RCC 7860 (cell line): ENCODE measurements at regions not wholly inside any gene's neighbourhood (a gene's known extent, or its start where the extent isn't known, plus 50 kb on each side); places are given as distances from the start of the nearest gene placed in this dataset.

Source experiments
- DNase-seq: peaks from one replicate; pipeline ENCODE4 v3.0.0-alpha.2; 2015; ENCODE audit warnings: low spot score
- FAIRE-seq: peaks from 2 replicates; lab custom pipeline; 2012; peaks lifted over from hg19 to GRCh38; lab: Jason Lieb, UNC

DNA sequence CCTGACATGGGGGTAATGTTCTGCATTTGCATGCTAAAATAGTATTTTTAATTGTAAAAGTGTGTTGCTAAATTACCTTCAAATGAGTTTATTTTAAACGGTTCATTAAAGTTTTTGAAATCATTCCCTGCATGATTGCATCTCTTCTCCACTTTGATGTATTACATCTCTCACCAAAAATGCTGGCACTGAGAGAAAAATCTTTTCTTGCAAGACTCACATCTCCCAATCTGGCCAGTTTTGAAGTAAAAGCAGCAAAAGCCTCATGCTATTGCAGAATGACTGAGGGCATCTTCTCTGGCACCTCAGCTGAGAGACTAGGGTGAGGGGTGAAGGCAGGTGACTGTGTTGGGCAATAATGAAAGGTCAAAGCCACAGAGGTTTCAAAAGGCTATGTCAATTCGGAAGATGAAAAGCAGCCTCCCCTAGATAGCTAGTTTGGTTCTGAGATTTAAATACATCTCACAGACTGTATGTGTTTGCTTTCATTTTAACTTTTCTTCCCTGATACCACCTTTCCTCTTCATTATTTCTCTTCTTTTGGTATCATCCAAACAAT lies 292.2 kb upstream of the RAG2 start:
- DNase-seq: no peak
- no peak for FAIRE-seq

DNA sequence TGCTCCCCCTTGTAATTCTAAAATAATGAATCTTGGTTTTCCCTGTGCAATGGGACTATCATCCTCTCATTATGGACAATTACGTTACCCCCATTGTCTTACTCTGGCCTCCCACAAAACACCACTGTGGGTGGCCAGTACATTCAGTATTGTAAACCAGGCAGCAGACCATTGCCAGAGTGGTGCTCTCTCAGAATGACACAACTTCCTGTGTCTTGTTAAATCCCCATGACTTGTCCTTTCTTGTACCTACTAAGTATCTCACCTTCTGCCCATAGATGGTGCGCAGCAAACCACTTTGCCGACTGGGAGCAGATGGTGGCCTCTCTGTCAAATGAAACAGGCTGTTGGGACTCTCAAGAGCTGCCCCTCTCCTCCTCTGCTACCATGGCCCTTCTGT lies 287.1 kb upstream of the RAG2 start:
- FAIRE-seq: no peak
- DNase-seq: no peak

DNA sequence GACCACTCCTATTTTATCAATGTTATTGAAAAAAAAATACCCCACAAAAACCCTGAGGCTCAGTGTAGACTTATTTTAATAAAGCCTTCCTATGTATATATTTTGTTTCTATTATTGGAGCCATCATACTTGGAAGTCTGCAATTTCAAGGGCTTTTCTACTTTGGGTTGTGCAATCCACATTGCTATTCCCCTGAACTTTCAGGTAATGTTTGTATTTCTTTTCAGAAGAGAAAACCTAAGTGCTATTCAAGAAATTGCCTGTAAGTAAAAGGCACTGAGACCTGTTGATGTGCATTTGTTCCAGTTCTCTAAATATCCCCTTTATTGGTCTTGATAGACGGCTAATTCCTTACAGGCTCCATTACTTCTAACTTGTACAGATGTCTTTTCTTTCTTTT lies 280.7 kb upstream of the RAG2 start:
- DNase-seq (no peak), FAIRE-seq (no peak)

DNA sequence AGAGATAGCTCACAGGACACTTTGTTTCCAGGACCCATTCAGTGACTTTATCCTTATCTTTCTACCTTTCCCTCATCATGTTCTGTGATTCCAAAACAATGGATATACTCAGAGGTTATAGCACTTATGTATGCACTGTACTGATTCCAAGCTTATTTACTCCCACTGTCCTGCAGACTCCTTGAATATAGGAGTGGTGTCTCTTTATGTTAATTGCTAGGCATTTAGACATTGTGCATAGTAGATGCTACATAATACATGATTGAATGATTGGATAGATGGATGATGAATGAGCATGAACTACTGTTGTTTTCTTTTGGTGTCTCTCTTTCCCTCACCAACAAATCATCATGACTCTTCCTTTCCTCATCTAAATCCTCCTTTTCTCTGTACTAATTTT lies 279.1 kb upstream of the RAG2 start:
- FAIRE-seq: no peak
- no peak for DNase-seq

DNA sequence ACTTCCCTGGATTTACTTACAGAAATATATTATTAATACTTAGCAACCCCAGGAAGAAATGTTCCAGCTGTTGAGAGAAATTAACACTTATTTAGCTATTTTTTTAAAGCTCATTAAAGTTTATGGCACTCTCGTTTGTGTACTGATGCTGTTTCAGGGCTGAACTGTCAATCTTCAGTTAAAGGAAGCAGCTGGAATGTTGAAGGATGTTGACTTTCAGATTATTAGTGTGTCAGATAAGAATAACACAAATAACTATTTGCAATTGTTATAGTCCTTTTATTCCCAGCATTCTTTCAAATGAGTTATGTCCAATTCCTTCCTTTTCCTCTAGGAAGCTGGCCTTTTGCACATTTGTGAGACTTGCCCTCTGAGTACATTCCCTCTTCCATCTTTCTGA lies 278.2 kb upstream of the RAG2 start:
- DNase-seq (no peak), FAIRE-seq (no peak)

DNA sequence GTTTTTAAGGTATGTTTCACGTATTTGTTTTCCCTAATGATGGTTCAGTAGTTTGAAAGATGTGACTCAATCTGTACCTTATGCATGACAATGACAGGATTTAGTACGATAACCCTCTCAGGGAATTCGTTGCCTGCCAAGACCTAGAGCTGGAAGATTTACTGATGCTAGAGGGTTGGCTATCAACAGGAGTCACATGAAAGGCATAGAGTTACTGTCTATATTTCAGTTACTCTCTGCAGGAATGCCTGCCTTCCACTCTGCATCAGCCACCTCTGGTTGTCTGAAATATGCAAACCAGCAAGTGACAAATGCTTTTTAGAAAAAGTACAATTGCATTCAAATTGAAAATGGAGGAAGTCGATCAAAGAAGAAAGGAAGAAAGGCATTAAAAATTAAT lies 276.3 kb upstream of the RAG2 start:
- FAIRE-seq (no peak), DNase-seq (no peak)

DNA sequence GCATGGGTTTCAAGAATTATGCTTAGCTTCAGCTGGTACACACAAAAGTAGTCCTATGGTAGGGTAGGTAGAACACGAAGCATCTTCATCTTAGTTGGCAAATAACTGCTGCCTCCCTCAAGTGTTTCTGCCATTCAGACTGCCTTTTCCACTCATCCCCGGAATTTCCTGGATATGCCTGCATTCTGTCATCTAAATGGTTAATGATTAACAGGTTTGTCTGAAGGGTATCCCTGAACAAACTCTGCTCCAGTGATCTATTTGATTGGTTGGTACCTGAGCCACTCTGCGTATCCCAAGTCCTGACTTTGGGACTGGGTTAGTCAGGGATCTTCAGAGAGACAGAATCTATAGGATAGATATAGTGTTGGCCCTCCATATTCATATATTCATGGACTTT lies 272.3 kb upstream of the RAG2 start:
- DNase-seq (no peak), FAIRE-seq (no peak)

DNA sequence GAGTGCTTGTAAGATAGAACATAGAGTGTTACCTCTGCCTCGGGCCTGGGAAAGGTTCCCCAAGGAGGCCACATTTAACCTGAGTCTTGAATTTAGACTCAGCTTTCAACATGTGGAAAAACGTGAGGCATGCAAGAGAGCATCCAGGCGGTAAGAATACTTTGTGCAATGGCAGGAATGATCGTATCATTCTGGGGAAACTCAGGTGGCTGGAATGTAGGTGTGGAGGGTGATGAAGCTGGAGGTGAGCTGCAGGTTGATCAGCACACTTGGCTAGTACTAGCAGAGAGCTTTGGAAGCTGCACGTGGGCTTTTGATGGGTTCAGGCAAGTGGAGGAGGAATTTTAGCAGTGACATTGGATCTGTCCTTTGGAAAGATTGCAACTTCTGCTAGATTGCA lies 270.3 kb upstream of the RAG2 start:
- FAIRE-seq (no peak), DNase-seq (no peak)

DNA sequence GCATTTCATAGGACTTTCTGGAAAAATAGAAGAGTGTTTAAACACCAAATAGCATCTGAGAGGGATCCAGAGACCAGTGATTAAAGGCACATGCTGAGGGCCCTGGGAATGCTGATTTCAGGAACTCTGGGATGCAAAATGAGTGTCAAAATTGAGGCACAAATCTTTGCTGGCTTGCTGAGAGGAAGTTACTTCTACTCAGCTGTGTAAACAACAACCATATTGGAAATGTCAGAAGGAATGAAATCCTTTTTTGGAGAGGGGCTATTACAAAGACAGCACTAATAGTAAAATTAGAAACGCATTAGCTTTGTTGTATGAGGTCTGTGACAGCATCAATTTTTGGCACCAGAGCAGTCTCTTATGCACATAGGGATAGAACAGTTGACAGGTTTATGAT lies 267.8 kb upstream of the RAG2 start:
- DNase-seq: no peak
- FAIRE-seq: no peak

DNA sequence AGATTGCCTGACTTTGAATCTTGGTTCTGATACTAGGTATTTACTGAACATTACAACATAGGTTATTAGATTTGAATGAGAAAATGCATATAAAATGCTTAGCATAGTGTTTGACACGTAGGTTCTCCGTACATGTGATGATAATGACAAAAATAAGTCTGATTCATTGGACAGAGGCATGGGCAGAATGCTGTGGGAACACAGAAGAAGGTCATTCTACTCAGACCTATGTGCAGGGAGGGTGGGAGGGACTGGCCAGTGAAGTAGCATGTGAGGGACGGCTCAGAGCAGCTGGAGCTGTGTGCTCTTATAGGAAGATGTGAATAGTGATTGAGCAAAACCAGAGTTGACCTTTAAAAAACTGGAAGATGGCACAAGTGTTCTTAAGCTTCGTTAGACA lies 256.8 kb upstream of the RAG2 start:
- DNase-seq (no peak), FAIRE-seq (no peak)

DNA sequence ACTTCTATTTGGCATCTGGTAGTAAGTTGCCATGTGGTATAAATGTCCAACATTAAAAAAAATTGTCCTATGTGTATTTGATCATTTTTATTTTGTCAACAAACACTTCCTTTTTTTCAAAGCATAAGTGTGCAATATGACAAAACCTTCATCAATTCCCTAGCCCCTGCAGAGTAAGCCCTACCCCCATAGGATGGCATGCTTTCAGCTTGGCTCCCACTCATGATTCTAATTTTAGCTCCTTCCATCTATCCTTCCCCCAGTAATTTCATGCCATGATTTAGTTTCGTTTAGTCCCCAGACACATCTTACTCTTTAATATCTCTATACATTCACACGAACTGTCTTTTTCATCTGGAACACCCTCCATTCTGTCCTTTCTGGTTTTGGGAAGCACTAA lies 250.6 kb upstream of the RAG2 start:
- no peak for FAIRE-seq
- no peak for DNase-seq

DNA sequence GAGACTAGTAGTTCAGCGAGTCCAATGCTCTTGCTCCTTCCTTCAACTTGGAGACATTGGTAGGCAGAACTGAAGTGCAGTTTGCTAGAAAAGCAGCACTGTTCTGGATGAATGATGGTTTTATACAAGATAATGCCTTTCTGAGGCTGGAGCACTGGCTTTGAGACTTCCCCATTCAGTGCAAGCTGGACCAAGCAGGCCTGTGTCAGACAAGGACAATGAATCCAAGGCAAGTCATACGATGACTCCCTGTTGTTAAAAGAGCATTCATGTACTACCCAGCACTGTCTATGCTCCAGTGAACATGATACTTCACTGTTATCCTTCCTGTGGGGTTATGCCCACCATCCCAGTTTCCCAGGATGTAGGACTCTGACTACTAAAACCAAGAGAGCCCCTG lies 242.3 kb upstream of the RAG2 start:
- FAIRE-seq (no peak), DNase-seq (no peak)

DNA sequence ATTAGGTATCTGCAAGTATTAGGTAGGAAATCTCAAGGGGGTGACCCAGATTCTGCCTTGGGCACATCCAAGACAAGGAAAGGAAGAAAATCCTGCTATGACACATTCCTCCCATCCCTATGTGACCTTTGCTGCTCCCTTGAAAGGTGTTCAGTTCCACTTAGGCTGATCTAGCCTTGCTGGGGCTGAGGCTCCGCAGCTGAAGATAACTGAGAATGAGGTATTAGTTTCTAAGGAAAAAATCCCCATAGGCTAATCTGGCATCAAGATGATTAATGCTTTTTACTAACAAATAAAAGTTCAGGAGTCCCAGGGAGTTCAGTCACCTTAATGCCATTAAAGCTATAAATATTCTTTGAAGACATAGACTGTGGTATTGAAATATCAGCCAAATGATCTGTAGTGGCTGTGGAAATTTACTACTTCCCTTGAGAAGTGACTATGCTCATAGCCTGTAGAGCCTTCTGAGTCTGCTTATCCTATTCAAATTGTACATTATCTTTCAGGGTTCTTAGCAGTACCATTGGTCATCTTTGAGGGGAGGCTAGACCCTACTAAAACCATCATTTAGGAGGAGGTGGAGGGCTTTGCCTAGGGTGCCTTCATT lies 239.9 kb upstream of the RAG2 start:
- FAIRE-seq (no peak), DNase-seq (no peak)

DNA sequence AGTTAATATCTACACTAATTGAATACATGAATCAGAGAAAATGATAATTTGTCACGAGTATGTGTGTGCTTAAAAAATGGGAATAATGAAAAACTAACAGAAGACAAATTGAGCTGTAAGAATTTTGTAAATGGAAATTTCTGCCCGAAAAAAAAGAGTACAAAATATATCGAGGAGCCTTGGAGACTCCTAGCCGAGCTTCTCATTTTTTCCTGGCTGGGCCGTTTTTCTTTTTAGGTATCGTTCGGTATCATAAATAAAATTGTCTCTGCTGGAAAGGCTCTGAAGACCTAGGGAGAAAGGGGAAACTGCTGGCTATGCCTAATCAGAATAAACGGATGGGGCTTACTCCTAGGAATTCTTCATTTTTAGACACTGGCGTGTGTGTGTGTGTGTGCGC lies 227.2 kb upstream of the RAG2 start:
- DNase-seq (no peak), FAIRE-seq (no peak)

DNA sequence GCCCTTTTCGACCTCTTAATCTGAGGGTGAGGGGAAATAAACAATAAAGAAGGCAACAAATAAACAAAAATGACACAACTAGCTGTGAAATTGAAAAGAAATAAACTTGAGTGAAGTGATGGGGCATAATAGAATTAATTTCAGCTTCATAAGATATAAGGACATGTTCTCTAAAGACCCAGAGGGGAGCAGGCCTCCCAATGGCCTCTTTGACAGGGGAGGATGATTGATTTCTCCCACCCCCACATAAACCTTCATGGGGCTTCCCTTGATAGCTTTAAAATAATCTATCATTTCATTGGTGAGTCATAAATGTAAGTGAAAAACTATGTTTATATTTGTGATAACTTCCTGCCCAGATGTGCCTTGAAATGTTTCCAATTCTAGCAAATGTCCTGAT lies 226.3 kb upstream of the RAG2 start:
- FAIRE-seq: no peak
- DNase-seq: no peak

DNA sequence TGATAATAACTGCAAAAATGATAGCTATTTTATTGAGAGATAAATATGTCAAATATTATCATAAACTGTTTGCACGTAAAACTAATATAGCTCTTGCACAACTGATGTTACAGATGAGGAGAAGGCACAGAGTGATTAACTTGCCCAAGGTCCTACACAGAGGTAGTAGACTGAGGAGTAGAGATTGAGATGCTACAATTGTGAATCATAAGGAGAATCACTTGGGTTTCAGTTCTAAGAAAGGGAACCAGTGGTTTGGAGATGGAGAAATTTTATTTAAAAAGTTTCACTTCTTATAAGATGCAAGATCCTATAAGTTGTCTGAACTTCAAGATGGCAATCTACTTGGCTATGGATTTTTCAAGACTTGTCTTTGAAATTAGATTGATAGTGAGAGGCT lies 224.8 kb upstream of the RAG2 start:
- no peak for FAIRE-seq

DNA sequence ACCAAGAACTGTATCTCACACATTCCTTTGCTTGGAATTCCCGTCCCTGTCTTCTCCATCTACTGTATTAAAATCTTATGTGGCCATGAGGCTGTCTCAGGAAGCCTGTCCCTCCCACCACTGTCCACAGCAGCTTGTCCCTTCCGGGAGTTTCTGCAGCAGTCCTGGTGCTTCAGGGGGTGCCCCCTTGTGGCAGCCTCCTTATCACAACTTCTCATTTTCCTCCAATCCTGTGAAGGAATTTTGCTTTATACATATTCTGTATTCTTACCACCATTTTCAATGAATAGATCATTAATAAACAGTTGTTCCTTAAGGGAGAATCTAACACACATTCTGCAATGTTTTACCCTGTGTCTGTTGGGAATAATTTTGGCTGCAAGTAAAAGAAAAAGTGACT lies 220.4 kb upstream of the RAG2 start:
- no peak for DNase-seq
- no peak for FAIRE-seq

More for the DNA sequence above, 224.8 kb upstream of the RAG2 start:
- DNase-seq: no peak

DNA sequence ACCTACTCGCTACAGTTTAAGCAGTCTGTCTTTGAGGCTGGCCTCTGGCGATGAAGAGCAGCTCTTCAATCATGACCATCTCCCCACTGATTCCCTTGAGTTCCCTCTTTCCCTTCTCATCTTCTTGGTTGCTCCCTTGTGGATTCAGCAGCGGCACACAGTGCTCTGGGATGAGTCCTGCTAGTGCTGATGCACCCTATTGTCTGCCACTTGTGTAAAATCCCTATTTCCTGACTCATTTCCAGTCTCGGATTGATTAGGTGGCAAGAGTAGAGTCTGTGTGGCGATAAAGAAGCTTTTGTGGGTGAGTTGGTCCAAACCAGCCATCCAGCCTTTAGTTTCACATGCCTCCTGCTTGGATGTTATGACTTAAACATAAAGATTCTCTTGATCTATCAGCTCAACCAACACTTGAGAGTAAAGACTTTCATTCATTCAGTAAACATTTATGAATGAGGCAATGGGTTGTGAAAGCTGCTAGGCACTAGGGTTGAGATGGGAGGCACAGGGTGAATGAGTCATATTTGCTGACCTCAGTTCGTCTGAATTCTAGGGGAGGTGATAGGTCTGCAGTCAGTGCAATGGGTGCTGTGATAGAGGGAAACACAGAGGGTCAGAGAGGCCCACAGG lies 219.4 kb upstream of the RAG2 start:
- DNase-seq: peak; percentile 18

DNA sequence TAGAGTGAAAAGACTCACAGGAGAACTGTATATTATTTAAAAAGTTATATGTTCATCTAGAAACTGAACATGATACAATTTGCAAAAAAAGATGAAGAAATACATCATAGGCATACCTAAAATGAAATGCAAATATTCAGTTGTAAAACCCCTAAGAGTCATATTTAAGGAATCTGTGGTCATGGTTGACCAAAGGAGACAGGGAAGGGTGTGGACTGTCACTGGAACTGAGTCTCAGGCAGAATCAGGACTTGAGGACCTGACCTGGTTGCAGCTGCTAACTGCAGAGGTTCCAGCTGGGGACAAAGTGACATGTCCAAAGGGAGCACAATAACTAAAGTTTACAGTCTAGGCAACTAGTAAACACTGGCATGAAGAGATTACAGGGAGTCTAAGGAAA lies 211.3 kb upstream of the RAG2 start:
- DNase-seq: no peak
- FAIRE-seq: no peak

More for the DNA sequence above, 219.4 kb upstream of the RAG2 start:
- FAIRE-seq: no peak

DNA sequence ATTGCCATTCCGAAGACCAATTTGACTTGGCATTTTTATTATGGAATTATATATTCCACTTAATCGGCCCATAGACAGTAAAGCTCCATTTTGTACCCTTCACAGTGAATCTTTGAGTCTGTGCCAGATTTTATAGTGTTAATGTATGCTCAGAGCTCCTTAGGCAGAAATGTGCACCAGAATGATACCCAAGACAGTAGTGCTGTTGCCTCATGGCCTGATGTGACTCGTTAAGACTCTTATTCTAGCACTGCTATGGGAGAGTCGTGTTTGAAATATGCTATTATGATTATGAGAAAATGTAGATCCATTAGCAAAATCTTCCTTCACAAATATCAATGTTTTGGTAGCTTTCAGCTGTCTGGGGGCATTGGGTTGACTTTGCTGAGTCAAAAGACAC lies 209.8 kb upstream of the RAG2 start:
- no peak for FAIRE-seq

DNA sequence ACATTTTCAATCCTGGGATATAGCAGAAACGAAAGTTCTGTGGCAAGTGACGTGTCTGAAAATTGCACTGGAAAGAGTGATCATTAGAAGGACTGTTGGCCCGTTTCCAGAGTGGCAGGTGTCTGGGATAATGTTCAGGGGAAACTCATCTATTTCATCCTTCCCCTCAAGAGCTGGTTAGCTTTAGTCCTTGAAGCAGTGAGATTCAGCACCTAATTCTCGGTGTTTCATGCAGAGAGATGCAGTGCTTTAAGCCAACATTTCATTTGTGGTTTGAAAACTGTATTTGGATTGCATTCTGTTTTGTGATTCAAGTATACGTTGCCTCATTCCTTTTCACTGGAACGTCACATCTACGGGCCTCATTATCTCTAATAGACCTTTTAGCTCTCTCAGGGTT lies 205.0 kb upstream of the RAG2 start:
- DNase-seq (no peak), FAIRE-seq (no peak)

More for the DNA sequence above, 209.8 kb upstream of the RAG2 start:
- DNase-seq: no peak

DNA sequence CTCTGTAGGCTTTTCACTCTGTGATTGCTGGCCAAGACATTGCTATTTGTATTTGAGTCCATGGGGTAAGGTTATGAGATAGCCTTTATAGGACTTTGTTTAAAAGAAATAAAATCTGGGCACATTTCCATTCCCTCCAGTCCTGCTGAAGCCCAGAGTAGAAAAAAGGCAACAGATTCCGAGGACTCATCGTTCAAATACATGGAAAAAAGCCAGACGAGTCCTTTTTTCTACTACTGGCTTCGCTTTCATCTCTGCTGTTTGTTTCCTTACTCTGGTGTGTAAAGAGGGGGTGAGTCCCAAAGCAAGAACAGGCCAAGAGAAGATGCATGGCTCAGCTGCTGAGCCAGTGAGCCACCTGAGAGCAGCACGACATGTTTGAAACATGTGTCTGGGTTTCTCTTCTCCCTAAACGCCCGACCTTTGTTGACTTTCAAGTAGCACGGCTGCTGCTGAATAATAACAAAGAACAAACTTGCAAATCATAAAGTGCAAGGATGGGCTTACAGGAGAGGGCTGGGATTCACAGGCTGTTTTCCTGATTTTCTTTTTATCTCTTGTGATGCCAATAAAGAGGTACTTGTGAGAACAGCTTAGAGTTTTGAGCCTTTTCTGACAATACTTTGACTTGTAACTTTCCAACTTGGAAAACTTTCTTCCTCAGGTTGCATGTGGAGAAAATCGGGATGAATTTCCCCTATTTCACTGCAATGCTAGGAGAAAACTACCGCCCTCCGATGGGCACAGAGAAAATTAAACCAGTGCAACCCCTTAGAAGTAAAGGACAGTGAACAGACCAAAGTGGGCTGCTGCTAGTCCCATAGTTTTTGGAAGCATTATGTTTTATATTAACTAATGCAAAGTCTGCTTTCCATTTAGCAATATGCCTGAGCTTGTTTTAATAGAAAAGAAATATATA lies 195.2 kb upstream of the RAG2 start:
- DNase-seq (no peak), FAIRE-seq (no peak)
